GM19025 (cell line): ENCODE measurements at regions not wholly inside any gene's neighbourhood (a gene's known extent, or its start where the extent isn't known, plus 50 kb on each side); places are given as distances from the start of the nearest gene placed in this dataset.
"Not testable (repeated sequence)": the region's sequence is repeated elsewhere in the genome, so short reads cannot be mapped to it uniquely, and the experiment has no call there.

Source experiments
- ATAC-seq: cut with Tn5 transposase; IDR thresholded peaks from one replicate; pipeline ENCODE4 v1.9.1; 2021; ENCODE audit warnings: mild to moderate bottlenecking, low read depth, moderate library complexity; ENCODE audit not compliant: unreplicated experiment

DNA sequence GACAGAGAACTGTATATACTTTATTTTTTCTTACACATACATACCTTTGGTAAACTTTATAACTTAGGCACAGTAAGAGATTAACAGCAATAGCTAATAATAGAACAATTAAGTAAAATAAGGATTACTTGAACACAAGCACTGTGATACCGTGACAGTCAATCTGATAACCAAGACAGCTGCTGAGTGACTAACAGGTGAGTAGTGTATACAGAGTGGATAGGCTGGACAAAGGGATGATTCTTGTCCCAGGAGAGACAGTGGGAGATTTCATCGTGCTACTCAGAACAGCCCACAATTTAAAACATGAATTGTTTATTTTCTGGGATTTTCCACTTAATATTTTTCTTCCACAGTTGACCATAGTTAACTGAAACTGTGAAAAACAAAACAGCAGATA is 411.8 kb downstream of the PPP1R2C start:
- no peak for ATAC-seq

DNA sequence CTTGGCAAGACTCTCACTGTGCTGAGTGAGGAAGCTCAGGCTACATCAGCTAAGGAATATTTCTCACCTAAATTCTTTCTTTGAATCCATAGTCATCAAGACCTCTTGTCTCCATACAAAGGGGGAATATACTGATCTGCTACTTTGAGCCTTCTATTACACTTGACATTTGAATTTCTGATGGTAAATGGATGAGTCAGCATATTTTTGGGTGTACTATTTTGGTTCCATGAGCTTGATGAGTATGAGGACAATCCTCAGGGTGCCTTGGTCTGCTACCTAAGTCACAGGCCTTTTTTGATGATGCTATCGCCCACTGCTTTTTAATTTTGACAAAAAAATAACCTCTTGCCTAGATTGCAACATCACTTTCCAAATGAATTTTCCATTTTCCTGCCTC is 415.7 kb downstream of the PPP1R2C start:
- ATAC-seq = no peak

DNA sequence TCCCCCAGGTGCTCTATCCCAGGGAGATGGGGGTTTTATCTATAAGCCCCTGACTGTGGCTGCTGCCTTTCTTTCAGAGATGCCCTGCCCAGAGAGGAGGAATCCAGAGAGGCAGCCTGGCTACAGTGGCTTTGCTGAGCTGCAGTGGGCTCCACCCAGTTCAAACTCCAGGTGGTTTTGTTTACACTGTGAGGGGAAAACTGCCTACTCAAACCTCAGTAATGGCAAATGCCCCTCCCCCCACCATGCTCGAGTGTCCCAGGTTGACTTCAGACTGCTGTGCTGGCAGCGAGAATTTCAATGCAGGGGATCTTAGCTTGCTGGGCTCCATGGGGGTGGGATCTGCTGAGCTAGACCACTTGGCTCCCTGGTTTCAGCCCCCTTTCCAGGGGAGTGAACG is 419.6 kb upstream of the CASK start:
- ATAC-seq = not testable (repeated sequence)
